DND-41 (cell line): ENCODE measurements at regions not wholly inside any gene's neighbourhood (a gene's known extent, or its start where the extent isn't known, plus 50 kb on each side); places are given as distances from the start of the nearest gene placed in this dataset.

ENCODE experiments used
- ATAC-seq: fragments of 200-7000 bp; cut with Tn5 transposase; 3 replicates; pipeline ENCODE4 v1.9.1; 2021; ENCODE audit warnings: low read depth; ENCODE audit not compliant: insufficient read depth
- DNase-seq: peaks from one replicate; pipeline ENCODE4 v3.0.0-alpha.2; 2020
- H2AFZ ChIP-seq: 2 replicates; pipeline ENCODE4 v1.6.0; 2012; ENCODE audit warnings: low read depth, low read length
- H3K27ac ChIP-seq: 2 replicates; pipeline ENCODE4 v1.5.1; 2012; ENCODE audit warnings: low read length, inconsistent platforms
- H3K27me3 ChIP-seq: fragments of 200-600 bp; sonication (generic); 2 replicates; pipeline ENCODE4 v1.6.0; 2012; ENCODE audit warnings: low read length, mild to moderate bottlenecking, inconsistent platforms; ENCODE audit not compliant: insufficient read depth, poor library complexity
- H3K36me3 ChIP-seq: 2 replicates; pipeline ENCODE4 v1.5.1; 2012; ENCODE audit warnings: low read length, inconsistent platforms; ENCODE audit not compliant: insufficient read depth
- H3K4me1 ChIP-seq: 2 replicates; pipeline ENCODE4 v1.5.1; 2012; ENCODE audit warnings: mild to moderate bottlenecking, low read length; ENCODE audit not compliant: insufficient read depth
- H3K4me2 ChIP-seq: 2 replicates; pipeline ENCODE4 v1.6.0; 2012; ENCODE audit warnings: mild to moderate bottlenecking, moderate library complexity, low read length, inconsistent platforms; ENCODE audit not compliant: insufficient read depth
- H3K4me3 ChIP-seq, 2 experiments: fragments of 200-600 bp in 1 of 2; shearing (Covaris generic) in 1 of 2; 2 replicates each; pipeline ENCODE4 v1.5.1; 2012 to 2016; ENCODE audit warnings: inconsistent platforms in 2 of 2, low read length in 2 of 2, mild to moderate bottlenecking in 2 of 2, low read depth in 1 of 2, moderate library complexity in 1 of 2
- H3K79me2 ChIP-seq: 2 replicates; pipeline ENCODE4 v1.6.0; 2012; ENCODE audit warnings: low read length, inconsistent platforms; ENCODE audit not compliant: insufficient read depth
- H3K9ac ChIP-seq: 2 replicates; pipeline ENCODE4 v1.6.0; 2012; ENCODE audit warnings: low read depth, mild to moderate bottlenecking, inconsistent platforms, low read length, moderate library complexity
- H3K9me3 ChIP-seq: 2 replicates; pipeline ENCODE4 v1.5.1; 2012; ENCODE audit warnings: low read length, moderate library complexity, mild to moderate bottlenecking, inconsistent platforms; ENCODE audit not compliant: insufficient read depth, severe bottlenecking
- H4K20me1 ChIP-seq: 2 replicates; pipeline ENCODE4 v1.6.0; 2012; ENCODE audit warnings: low read length; ENCODE audit not compliant: insufficient read depth
- CTCF ChIP-seq: IDR thresholded peaks from 2 replicates; pipeline ENCODE4 v1.5.1; 2012; ENCODE audit warnings: borderline replicate concordance, low read length, moderate library complexity, mild to moderate bottlenecking; ENCODE audit not compliant: poor library complexity, severe bottlenecking; ENCODE audit errors: extremely low read depth
- EZH2 ChIP-seq: IDR thresholded peaks from 3 replicates; pipeline ENCODE4 v1.6.1; 2012; ENCODE audit warnings: borderline replicate concordance, low read depth, mild to moderate bottlenecking, moderate library complexity, low read length, inconsistent platforms; ENCODE audit not compliant: severe bottlenecking

- no peaks in the 10 kb centered on the region for H3K4me1 ChIP-seq
Measured at GRCh38 chr6:56868687-56869086, 86.2 kb upstream of the BEND6 start.

GRCh38 chr6:56866917-56867522 lies 87.9 kb upstream of the BEND6 start:
- Histone ChIP-seq H3K36me3 (no peaks in the 10 kb centered on the region), H3K4me1 (no peaks in the 10 kb centered on the region), H4K20me1 (no peaks in the 10 kb centered on the region), H3K4me2 (no peak overlapping the region), H3K27me3 (peaks cover 2% of the 10 kb centered on the region), H2AFZ (no peak overlapping the region), H3K27ac (no peak overlapping the region), H3K4me3 (no peak overlapping the region), H3K79me2 (no peaks in the 10 kb centered on the region), H3K9me3 (no peaks in the 10 kb centered on the region), H3K9ac (no peak overlapping the region)
- no peak for DNase-seq
- TF ChIP-seq CTCF (no peak), EZH2 (no peak)
- no peak for ATAC-seq

More at GRCh38 chr6:56868687-56869086, 86.2 kb upstream of the BEND6 start:
- no peaks in the 10 kb centered on the region for H3K9me3 ChIP-seq
- no peak overlapping the region for H3K9ac ChIP-seq
- DNase-seq = no peak
- TF ChIP-seq EZH2 (no peak), CTCF (no peak)
- H3K27ac ChIP-seq = no peak overlapping the region
- no peaks in the 10 kb centered on the region for H3K27me3 ChIP-seq
- no peak overlapping the region for H2AFZ ChIP-seq
- H3K79me2 ChIP-seq = no peaks in the 10 kb centered on the region
- H3K36me3 ChIP-seq = no peaks in the 10 kb centered on the region
- no peak overlapping the region for H3K4me2 ChIP-seq
- H4K20me1 ChIP-seq = no peaks in the 10 kb centered on the region
- H3K4me3 ChIP-seq = no peak overlapping the region
- no peak for ATAC-seq

- TF ChIP-seq CTCF (no peak), EZH2 (no peak)
- no peak for DNase-seq
- H3K27me3 ChIP-seq = peaks cover 3% of the 10 kb centered on the region
- H4K20me1 ChIP-seq = no peaks in the 10 kb centered on the region
- H3K79me2 ChIP-seq = no peaks in the 10 kb centered on the region
- H2AFZ ChIP-seq = no peak overlapping the region
- ATAC-seq = no peak
- no peak overlapping the region for H3K4me2 ChIP-seq
- no peaks in the 10 kb centered on the region for H3K9me3 ChIP-seq
- H3K36me3 ChIP-seq = no peaks in the 10 kb centered on the region
- no peaks in the 10 kb centered on the region for H3K4me1 ChIP-seq
- no peak overlapping the region for H3K27ac ChIP-seq
- H3K4me3 ChIP-seq = no peak overlapping the region
- H3K9ac ChIP-seq = no peak overlapping the region
Measured at GRCh38 chr6:56865081-56865875, 89.6 kb upstream of the BEND6 start.
